HG02623 (cell line): ENCODE measurements at regions not wholly inside any gene's neighbourhood (a gene's known extent, or its start where the extent isn't known, plus 50 kb on each side); places are given as distances from the start of the nearest gene placed in this dataset.

Source experiments
- ATAC-seq: cut with Tn5 transposase; IDR thresholded peaks from one replicate; pipeline ENCODE4 v1.9.1; 2021; ENCODE audit warnings: moderate library complexity; ENCODE audit not compliant: unreplicated experiment

- ATAC-seq, result no peak
Measured at GRCh38 chr10:36638462-36639155, 486.8 kb upstream of the ANKRD30A start.

DNA sequence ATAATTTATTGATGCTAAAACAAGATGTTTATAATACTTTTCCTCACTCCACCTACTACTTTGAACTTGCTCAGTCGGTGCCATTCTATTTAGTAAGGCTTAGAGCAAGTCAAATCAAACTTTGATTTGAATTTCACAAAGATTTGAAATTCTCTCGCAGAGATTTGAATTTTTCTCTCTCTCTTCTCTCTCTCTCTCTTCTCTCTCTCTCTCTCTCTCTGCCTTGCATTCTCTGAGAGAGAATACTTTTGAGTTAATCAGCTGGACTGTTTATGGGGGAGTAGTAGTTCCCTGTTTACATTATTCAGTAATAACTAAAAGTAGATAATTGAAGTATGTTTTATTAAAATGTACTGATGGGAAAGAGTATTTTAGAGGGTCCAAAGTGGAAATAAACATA, 488.5 kb upstream of the ANKRD30A start:
- ATAC-seq, result no peak

DNA sequence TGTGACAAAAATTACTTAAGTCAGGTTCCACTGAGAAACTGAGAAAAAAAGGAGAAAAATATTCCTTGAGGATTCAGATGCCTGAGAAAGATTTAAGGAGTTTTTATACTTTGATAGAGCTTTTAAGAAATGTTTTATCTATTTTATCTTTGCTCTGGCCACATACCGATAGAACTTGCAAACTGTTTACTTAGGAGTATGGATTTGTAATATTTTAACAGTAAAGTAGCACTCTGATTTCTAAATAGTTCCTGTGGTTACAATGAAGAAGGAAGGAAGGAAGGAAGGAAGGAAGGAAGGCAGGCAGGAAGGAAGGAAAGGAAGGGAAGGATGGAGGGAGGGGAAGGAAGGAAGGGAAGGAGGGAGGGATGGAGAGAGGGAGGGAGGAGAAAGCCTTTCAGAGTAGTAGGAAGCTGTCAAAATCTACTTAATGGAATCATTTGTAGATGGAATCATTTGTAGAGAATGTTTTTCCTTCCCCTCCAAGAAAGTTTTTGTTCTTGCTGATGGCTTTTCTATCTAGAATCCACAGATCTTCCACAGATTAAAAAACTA, 489.0 kb upstream of the ANKRD30A start:
- ATAC-seq, result no peak

GRCh38 chr10:36634916-36635315, 490.5 kb upstream of the ANKRD30A start:
- no peak for ATAC-seq

GRCh38 chr10:36630267-36630666, 495.1 kb upstream of the ANKRD30A start:
- no peak for ATAC-seq

DNA sequence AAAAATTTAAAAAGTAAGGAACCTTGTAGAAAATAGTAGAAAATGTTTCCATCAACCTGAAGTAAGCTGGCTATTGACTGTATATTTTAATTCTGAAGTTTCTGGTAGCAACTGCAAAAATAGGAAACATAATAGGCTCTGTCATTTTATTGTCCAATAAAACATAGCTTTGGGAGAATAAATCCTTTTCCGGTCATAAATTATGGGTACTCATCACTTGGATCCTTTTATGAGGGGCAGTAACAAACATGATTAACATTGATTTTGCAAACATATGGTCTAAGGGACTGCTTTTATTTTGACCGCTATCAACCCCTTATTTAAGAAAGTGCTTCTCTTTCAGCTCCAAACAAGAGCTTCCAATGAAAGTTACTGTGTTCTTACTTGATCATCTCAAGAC, 495.9 kb upstream of the ANKRD30A start:
- no peak for ATAC-seq

DNA sequence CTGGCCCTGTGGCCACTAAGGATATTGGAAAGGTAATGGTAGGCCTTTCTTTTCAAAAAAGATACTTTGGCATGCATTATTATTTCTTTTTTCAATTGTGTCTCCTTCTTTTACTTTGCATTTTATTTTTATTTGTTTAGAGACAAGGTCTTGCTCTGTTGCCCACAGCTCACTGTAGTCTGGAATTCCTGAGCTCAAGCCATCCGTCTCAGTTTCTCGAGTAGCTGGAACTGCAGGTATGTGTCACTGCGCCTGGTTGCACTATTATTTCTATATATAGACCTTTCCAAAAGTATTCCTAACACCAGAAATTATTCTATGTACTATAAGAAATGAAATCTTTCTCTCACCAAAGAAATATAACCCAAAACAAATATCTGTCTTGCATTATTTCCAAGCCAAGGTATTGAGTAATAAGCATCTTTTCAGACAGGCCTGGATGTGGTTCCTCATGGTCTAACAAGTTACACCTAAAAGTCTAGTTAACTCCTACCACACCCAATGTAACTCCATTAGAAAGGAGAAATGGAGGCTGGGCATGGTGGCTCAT, 500.8 kb upstream of the ANKRD30A start:
- no peak for ATAC-seq

DNA sequence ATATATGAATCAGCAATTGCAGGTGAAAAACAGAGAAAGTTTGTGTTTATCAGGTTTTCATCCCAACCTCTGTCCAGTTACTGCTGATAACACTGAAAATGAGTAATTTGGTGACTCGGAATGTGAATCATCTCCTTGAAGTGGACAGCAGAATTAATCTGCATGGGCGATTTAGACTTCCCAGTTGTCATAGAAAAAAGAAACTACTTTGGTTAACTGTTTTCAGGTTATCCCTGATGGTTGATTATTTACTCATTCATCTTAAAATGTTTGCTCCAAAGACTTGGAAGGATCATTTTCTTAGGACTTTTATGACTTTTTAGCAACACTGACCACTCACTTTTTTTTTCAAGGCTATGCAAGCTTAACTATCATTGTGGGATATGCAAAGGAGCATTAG, 504.1 kb upstream of the ANKRD30A start:
- ATAC-seq, result no peak

DNA sequence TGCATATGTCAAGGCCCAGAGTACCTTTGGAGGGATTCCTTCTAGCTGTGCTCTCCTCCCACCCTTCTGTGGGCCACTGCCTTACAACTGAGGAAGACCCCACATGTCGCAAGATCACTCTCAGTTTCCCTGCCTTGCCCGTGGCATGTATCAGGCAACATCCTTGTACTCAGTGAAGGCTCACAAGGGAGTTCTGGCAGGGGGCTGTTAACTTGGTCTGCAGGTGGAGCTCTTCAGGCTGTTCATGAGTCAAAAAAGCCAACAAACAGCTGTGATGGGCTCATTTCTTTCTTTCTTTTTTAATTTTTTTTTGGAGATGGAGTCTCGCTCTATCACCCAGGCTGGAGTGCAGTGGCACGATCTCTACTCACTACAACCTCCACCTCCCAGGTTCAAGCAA, 513.0 kb upstream of the ANKRD30A start:
- no peak for ATAC-seq

DNA sequence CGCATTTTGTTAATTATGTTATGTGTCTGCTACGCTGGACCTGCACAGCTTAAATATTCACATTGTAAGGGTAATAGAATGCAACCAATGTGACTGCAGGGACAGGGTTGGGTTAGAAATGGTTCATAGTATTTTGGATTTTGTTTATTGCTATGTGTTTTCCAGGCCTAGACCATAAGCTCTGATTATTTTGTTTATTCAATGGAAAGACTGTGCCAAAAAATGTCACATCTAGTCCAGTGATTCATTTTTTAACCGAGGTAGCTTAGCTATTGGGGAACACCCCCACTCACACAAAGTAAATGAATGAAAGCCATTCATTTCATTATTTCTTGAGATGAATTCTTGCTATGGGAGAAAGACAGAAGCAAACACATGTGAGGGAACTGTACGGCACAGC, 516.5 kb upstream of the ANKRD30A start:
- ATAC-seq, result no peak

DNA sequence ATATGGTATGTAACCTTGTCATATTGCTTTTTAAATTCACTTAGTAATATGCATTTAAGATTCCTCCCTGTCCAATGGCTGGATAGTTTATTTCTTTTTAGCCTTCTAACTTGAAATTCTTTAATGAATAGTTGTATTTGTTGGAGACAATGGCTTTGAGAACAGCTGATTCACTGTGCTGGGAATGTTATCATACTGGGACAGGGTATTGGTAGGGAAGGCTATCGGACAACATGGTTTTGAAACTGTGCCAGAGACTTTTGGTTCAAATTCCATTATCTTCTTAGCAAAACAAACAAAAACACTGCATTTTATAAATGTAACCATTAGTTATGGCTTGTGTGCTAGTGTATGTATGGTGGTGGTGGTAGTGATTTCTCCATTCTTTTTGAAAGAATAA, 517.1 kb upstream of the ANKRD30A start:
- no peak for ATAC-seq

DNA sequence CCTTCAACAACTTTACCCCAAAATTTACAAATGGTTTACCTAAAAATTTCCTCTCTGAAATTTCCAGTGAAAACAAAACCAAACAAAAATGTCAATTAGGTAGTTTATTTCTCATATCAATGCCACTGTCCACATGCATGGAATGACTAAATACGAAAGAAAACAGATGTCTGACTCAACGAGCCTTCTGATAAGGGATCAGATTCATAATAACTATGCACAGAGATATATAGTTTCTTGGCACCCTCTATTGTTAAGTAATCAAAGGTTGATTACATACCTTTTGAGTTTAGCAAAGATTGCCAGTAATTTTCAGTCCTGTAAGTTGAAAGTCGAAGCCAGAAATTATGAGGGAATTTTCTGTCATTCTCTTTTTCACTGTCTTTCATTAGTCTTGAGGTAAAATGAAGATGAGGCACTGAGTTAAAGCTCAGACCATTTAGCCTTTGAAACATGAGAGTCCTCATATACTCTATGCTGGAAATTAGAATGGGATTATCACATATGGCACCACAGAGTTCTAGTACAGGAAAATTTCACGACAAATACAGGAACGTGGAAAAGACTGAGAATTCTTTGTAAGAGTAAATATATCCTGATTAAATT, 519.1 kb upstream of the ANKRD30A start:
- no peak for ATAC-seq

DNA sequence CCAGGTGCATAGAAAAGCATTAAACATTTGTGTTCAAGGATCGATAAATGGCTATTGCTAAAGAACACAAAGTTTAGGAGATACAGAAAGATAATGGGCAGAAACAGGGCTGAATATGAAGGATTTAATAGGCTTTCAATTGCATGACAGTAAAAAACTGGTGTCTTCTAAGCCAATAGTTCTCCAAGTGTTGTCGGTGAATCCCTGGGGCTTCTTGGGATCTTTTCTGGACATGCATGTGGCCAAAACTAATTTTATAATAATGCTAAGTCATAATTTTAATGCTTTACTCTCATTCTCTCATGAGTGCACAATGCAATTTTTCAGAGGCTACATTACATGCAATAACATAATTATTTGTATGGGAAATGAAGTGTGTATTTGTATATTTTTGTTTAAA, 521.1 kb upstream of the ANKRD30A start:
- ATAC-seq, result no peak

DNA sequence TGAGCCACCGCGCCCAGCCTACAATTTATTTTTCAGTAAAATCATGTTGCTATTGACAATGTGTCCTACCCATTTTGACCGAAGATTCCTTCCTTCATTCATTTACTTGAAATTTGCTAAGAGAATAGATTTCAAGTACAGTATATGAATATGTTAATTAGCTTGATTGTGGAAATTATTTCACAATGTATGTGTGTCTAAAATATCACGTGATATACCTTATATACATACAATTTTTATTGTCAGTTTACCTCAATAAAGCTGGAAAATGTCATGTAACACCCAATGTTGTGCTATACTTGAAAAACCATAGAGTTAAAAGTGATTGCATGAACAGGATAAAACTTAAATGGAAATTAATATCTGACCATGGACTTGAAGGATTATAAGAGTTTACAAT, 521.7 kb upstream of the ANKRD30A start:
- ATAC-seq, result no peak

DNA sequence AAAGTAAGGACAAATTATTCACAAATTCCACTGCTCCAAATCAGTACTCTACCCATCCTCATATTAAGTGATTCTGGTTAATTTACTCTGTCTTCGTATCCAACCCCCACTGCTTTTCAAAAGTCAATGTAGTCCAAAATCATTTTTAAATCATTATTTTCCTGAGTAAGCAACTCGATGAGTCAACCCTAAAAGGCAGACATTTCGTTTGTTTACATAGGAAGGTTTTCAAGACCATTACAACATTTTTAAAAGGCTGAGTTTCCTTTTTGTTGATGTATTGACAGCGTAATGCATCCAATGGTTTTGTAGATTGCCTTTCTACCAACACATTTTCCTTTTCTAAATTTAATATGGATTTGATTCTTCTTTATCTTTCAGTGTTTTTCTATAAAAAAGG, 523.0 kb upstream of the ANKRD30A start:
- no peak for ATAC-seq

DNA sequence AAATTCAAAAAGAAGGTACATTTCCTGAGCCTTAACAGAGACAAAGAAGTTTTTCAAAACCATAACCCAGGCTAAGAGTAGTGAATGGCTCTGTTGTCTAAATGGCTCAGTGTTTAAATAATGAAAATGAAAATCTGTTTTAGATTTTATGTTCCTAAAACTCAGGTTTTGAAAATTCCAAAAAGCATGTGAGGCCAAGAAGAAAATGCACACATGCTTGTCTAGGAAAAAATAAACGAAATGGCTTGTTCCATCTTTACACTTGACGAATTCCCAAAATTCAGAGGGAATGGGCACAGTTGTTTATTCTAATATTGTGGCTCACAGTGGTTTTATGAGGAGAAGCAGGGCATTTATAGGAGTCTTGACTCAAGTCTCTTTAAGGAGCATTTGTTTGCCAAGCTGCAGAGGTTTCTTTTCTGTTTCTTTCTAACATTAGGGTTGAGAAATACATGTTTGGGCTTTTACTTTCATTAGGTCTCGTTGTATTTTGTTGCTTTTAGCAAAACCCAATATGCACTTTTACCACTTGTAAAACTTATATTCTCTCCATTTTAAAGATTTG, 527.6 kb upstream of the ANKRD30A start:
- no peak for ATAC-seq

DNA sequence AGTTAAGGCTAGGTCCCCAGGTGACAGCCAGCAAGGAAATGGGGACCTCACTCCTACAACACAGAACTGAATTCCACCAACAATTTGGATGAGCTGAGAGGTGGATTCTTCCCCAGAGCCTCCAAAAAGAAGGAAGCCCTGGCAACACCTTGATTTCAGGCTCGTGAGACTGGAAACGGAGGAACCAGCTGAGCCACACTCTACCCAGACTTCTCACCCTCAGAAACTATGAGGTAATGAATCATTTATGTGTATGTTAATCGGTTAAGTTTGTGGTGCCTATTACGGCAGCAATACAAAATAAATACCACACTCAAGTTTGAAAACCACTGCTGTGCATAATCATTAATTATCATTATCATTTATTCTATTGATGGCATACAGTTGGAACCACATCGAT, 532.4 kb upstream of the ANKRD30A start:
- ATAC-seq, result no peak

DNA sequence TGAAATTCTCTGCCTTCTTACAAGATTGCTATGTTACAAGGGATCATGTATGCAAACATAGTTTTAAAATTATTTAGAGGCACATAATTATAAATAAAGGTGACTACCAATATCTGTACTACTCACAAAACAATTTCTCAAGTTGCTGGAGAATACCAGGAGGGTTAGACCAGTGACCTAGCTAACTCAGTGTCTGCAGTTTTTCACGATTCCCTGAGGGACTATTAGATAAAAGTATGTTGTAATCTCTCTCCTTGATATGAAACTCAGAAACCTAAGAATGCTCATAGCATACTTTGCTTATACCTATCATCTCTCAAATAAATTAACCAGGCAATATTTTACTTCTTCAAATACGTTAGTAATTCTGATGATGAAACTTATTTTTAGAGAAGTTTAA, 534.0 kb upstream of the ANKRD30A start:
- ATAC-seq, result no peak

- no peak for ATAC-seq
Measured at GRCh38 chr10:36583690-36584089, 541.7 kb upstream of the ANKRD30A start.

- no peak for ATAC-seq
Measured at GRCh38 chr10:36581237-36581636, 544.2 kb upstream of the ANKRD30A start.

DNA sequence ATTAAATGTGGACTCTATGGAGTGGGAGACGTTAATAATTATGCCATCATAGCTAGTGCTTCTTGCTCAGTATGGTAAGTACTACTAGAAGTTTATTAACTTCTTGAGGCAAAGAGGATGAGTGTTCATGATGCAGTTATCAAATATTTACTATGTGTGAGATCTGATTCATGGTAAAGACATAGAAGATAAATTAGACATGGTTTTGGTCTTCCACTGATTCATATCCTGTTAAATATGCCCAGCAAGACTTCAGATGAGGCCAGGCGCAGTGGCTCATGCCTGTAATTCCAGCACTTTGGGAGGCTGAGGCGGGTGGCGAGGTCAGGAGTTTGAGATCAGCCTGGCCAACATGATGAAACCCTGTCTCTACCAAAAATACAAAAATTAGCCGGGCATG, 547.1 kb upstream of the ANKRD30A start:
- ATAC-seq, result no peak

DNA sequence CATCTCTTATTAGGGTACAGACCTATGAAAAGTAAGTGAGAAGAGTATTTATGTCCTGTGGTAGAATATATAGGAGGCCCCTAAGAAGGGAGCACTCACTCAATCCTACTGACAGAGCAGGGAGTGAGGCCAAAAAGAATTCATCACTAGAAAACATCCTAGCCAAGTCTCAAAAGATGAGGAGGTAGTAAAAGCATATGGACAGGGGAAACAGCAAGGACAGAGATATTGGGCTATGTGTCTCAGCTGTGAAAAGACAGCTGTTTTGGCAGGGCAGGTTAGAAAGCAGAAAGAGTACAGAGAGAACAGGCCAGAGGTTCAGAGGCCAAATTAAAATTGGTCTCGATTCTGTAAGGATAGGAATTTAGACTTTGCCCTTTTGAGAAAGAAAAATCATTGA, 548.3 kb upstream of the ANKRD30A start:
- no peak for ATAC-seq
